ENCODE measurements at regions not wholly inside any gene's neighbourhood (a gene's known extent, or its start where the extent isn't known, plus 50 kb on each side); places are given as distances from the start of the nearest gene placed in this dataset.

DNA sequence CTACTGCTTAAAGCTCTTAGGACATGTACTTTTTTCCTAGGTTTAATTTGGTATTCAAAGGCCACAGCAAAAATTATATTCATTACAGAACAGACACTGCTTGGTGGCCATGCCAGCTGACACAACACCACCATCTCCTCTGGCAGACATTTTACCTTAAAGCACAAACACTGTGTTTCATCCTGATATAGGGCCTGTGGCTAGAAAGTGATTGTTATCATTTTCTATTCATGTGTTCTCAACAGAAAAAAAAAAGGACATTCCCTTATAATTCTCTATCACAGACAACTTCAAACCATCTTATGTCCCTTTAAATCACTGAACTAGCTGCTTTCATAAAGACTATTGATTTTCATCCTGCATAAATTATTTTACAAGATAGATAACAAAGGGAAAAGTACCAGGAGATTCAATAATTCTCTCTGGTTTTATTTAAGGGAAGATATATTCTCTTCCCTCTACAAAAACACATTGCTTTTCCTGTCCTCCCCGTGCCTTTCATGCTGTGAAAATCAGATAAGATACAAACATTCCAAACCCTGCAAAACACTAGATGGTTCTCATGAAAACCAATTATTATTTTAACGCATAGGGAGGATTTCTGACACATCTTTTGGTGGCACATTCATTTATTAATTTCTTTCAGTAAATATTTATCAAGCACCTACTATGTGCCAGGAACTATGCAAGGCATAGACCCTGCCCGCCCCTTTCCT, 139.3 kb upstream of the TMCC3 start:
- TF ChIP-seq, protein P1, sequence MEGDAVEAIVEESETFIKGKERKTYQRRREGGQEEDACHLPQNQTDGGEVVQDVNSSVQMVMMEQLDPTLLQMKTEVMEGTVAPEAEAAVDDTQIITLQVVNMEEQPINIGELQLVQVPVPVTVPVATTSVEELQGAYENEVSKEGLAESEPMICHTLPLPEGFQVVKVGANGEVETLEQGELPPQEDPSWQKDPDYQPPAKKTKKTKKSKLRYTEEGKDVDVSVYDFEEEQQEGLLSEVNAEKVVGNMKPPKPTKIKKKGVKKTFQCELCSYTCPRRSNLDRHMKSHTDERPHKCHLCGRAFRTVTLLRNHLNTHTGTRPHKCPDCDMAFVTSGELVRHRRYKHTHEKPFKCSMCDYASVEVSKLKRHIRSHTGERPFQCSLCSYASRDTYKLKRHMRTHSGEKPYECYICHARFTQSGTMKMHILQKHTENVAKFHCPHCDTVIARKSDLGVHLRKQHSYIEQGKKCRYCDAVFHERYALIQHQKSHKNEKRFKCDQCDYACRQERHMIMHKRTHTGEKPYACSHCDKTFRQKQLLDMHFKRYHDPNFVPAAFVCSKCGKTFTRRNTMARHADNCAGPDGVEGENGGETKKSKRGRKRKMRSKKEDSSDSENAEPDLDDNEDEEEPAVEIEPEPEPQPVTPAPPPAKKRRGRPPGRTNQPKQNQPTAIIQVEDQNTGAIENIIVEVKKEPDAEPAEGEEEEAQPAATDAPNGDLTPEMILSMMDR (IDR thresholded peaks at IDR 0.05): no peak
- TF ChIP-seq EZH2 (IDR thresholded peaks at IDR 0.05): no peak
- TF ChIP-seq EZH2phosphoT487 (IDR thresholded peaks at IDR 0.05): no peak
